Caco-2 (cell line): ENCODE measurements at regions not wholly inside any gene's neighbourhood (a gene's known extent, or its start where the extent isn't known, plus 50 kb on each side); places are given as distances from the start of the nearest gene placed in this dataset.
"Not testable (repeated sequence)": the region's sequence is repeated elsewhere in the genome, so short reads cannot be mapped to it uniquely, and the experiment has no call there.

Experiments used
- BruUV-seq: library from RNA; stranded (reverse); fragments of 400-500 nt; replicated peaks from 2 replicates; lab custom pipeline; 2021; lab: Mats Ljungman, UMichigan
- CTCF ChIA-PET: fragments of 300-600 bp; sonication (Branson Sonifier 250); formaldehyde crosslinking; loops from one replicate; lab custom pipeline; 2022; ENCODE audit warnings: antibody characterized with exemption; lab: Charles Lee
- POLR2A ChIA-PET: fragments of 300-600 bp; sonication (Branson Sonifier 250); formaldehyde crosslinking; loops from one replicate; lab custom pipeline; 2022; ENCODE audit warnings: antibody characterized with exemption; lab: Charles Lee
- DNase-seq, 2 experiments: peaks; one replicate each; pipeline versions ENCODE4 v3.0.0 to v3.0.0-alpha.2; 2020 to 2022
- H3K27me3 ChIP-seq: replicated peaks from 2 replicates; pipeline ENCODE4 v1.6.0; 2011; ENCODE audit warnings: low read length; ENCODE audit not compliant: control insufficient read depth, insufficient read depth
- H3K36me3 ChIP-seq: 2 replicates; pipeline ENCODE4 v1.5.1; 2011; ENCODE audit warnings: low read length; ENCODE audit not compliant: control insufficient read depth, insufficient read depth
- H3K4me1 ChIP-seq: fragments of 250-450 bp; sonication (Bioruptor Pico); 2 replicates; pipeline ENCODE4 v1.5.1; 2020; ENCODE audit warnings: mild to moderate bottlenecking
- H3K4me3 ChIP-seq: 2 replicates; pipeline ENCODE4 v1.5.1; 2011; ENCODE audit warnings: low read depth, mild to moderate bottlenecking, control low read depth, low read length
- H3K9me3 ChIP-seq: fragments of 250-450 bp; sonication (Bioruptor Pico); 2 replicates; pipeline ENCODE4 v1.5.1; 2020; ENCODE audit warnings: mild to moderate bottlenecking, moderate library complexity
- H3K27ac Mint-ChIP-seq: one replicate; pipeline ENCODE4 v1.8.0; 2022; ENCODE audit warnings: mixed read lengths; ENCODE audit not compliant: unreplicated experiment
- H3K27me3 Mint-ChIP-seq: one replicate; pipeline ENCODE4 v1.8.0; 2022; ENCODE audit warnings: mixed read lengths; ENCODE audit not compliant: insufficient read depth, unreplicated experiment
- H3K36me3 Mint-ChIP-seq: one replicate; pipeline ENCODE4 v1.8.0; 2022; ENCODE audit warnings: mild to moderate bottlenecking, mixed read lengths; ENCODE audit not compliant: insufficient read depth, unreplicated experiment
- H3K4me1 Mint-ChIP-seq: one replicate; pipeline ENCODE4 v1.8.0; 2022; ENCODE audit warnings: low read depth, mixed read lengths; ENCODE audit not compliant: unreplicated experiment
- H3K4me3 Mint-ChIP-seq: one replicate; pipeline ENCODE4 v1.8.0; 2022; ENCODE audit warnings: mild to moderate bottlenecking, moderate library complexity, mixed read lengths; ENCODE audit not compliant: unreplicated experiment
- H3K9me3 Mint-ChIP-seq: one replicate; pipeline ENCODE4 v1.8.0; 2022; ENCODE audit warnings: mixed read lengths; ENCODE audit not compliant: unreplicated experiment
- CTCF ChIP-seq, 2 experiments: fragments of 200-600 bp in 1 of 2; IDR thresholded peaks; 1 replicate in 1 of 2; 2 replicates in 1 of 2; pipeline versions ENCODE4 v1.5.1 to v1.8.0; 2011 to 2022; ENCODE audit warnings: antibody characterized with exemption in 1 of 2, control low read depth in 1 of 2, inconsistent platforms in 1 of 2, low read depth in 1 of 2, low read length in 1 of 2, mild to moderate bottlenecking in 1 of 2, moderate library complexity in 1 of 2; ENCODE audit not compliant: insufficient read depth in 1 of 2, severe bottlenecking in 1 of 2, unreplicated experiment in 1 of 2
- intact Hi-C: fragments of 100-400 bp; cut with micrococcal nuclease; formaldehyde crosslinking; loops from one replicate; pipeline ENCODE4 v1.10.0; 2022; ENCODE audit not compliant: unreplicated experiment

- H3K9me3 Mint-ChIP-seq, result no peaks in the 10 kb centered on the region
- H3K27me3 Mint-ChIP-seq, result no peaks in the 10 kb centered on the region
- peaks cover 42% of the 10 kb centered on the region for H3K4me1 ChIP-seq
- no peaks in the 10 kb centered on the region for H3K36me3 Mint-ChIP-seq
- CTCF ChIA-PET, result no interaction called here
- intact Hi-C loops, result loop anchor here (2.0 kb wide), 1 partner anchor 15 kb away; no protein-coding TSS in a partner anchor
- peak overlapping the region; percentile 2 for H3K4me3 Mint-ChIP-seq
- H3K4me3 ChIP-seq, result no peak overlapping the region
- DNase-seq, result no peak
- TF ChIP-seq CTCF (IDR thresholded peaks at IDR 0.05; ENCODE audit: insufficient read depth in 1 of 2, low read depth in 1 of 2, low read length in 1 of 2, severe bottlenecking in 1 of 2, unreplicated experiment in 1 of 2), result no peak
- H3K9me3 ChIP-seq, result no peaks in the 10 kb centered on the region
- no peaks in the 10 kb centered on the region for H3K36me3 ChIP-seq
- BruUV-seq, result no TSS peak
- H3K27ac Mint-ChIP-seq, result peak overlapping the region; percentile 28
- H3K27me3 ChIP-seq, result no peaks in the 10 kb centered on the region
- peaks cover 47% of the 10 kb centered on the region for H3K4me1 Mint-ChIP-seq
- POLR2A ChIA-PET, result no interaction called here
Observed at GRCh38 chr7:12927635-12928434, 240.4 kb downstream of the ARL4A start.

GRCh38 chr7:12929476-12930140 lies 242.2 kb downstream of the ARL4A start:
- H3K36me3 ChIP-seq, result no peaks in the 10 kb centered on the region
- H3K9me3 ChIP-seq, result no peaks in the 10 kb centered on the region
- intact Hi-C loops, result loop anchor here (2.0 to 5.0 kb wide), 2 partner anchors 13 to 188 kb away; no protein-coding TSS in a partner anchor
- BruUV-seq, result no TSS peak
- no peak overlapping the region for H3K4me3 ChIP-seq
- DNase-seq, result no peak
- CTCF ChIA-PET, result no interaction called here
- POLR2A ChIA-PET, result no interaction called here
- Mint-ChIP-seq H3K27ac (peak overlapping the region; percentile 85), H3K27me3 (no peaks in the 10 kb centered on the region), H3K4me1 (peaks cover 37% of the 10 kb centered on the region), H3K36me3 (no peaks in the 10 kb centered on the region), H3K9me3 (no peaks in the 10 kb centered on the region), H3K4me3 (peak overlapping the region; percentile 90)
- H3K27me3 ChIP-seq, result no peaks in the 10 kb centered on the region
- H3K4me1 ChIP-seq, result peaks cover 42% of the 10 kb centered on the region
- TF ChIP-seq CTCF (IDR thresholded peaks at IDR 0.05; ENCODE audit: insufficient read depth in 1 of 2, low read depth in 1 of 2, low read length in 1 of 2, severe bottlenecking in 1 of 2, unreplicated experiment in 1 of 2), result no peak

GRCh38 chr7:12930534-12930933 lies 243.1 kb downstream of the ARL4A start:
- H3K27me3 ChIP-seq, result no peaks in the 10 kb centered on the region
- peaks cover 42% of the 10 kb centered on the region for H3K4me1 ChIP-seq
- ChIA-PET POLR2A (interaction anchor here (1.0 to 1.6 kb wide), 2 partner anchors 12 to 243 kb away, joined by 5 to 9 read pairs; partner anchors contain the start of gene ARL4A), CTCF (no interaction called here)
- no peak for DNase-seq
- Mint-ChIP-seq H3K4me3 (peak overlapping the region; percentile 90), H3K27me3 (no peaks in the 10 kb centered on the region), H3K9me3 (no peaks in the 10 kb centered on the region), H3K4me1 (peaks cover 37% of the 10 kb centered on the region), H3K36me3 (peaks cover under 1% of the 10 kb centered on the region), H3K27ac (peak overlapping the region; percentile 85)
- BruUV-seq, result no TSS peak
- no peak overlapping the region for H3K4me3 ChIP-seq
- no peak for TF ChIP-seq CTCF (IDR thresholded peaks at IDR 0.05; ENCODE audit: insufficient read depth in 1 of 2, low read depth in 1 of 2, low read length in 1 of 2, severe bottlenecking in 1 of 2, unreplicated experiment in 1 of 2)
- intact Hi-C loops, result loop anchor here (5.0 kb wide), 1 partner anchor 187 kb away; no protein-coding TSS in a partner anchor
- H3K36me3 ChIP-seq, result no peaks in the 10 kb centered on the region
- no peaks in the 10 kb centered on the region for H3K9me3 ChIP-seq

DNA sequence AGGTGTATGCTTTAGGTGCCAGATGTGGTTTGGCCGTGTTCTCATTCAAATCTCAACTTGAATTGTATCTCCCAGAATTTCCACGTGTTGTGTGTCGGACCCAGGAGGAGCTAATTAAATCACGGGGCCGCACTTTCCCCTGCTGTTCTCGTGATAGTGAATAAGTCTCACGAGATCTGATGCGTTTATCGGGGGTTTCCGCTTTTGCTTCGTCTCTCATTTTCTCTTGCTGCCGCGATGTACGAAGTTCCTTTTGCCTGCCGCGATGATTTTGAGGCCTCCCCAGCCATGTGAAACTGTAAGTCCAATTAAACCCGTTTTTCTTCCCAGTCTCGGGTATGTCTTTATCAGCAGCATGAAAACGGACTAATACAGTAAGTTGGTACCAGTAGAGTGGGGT lies 244.0 kb downstream of the ARL4A start:
- intact Hi-C loops, result loop anchor here (1.0 to 5.0 kb wide), 2 partner anchors 186 to 244 kb away; partner anchors contain the start of gene ARL4A
- H3K9me3 Mint-ChIP-seq, H3K9me3 ChIP-seq, H3K36me3 Mint-ChIP-seq, H3K27me3 ChIP-seq, H3K36me3 ChIP-seq, H3K27me3 Mint-ChIP-seq, BruUV-seq: not testable (repeated sequence)
- POLR2A ChIA-PET, result interaction anchor here (0.5 to 1.6 kb wide), 6 partner anchors 11 to 244 kb away, joined by 3 to 9 read pairs (median 4); partner anchors contain the start of gene ARL4A
- Mint-ChIP-seq H3K4me3 (peak overlapping the region; percentile 90), H3K4me1 (peaks cover 37% of the 10 kb centered on the region), H3K27ac (peak overlapping the region; percentile 85)
- CTCF ChIA-PET, result interaction anchor here (0.8 to 1.0 kb wide), 2 partner anchors 86 to 246 kb away, joined by 3 read pairs; no protein-coding TSS in a partner anchor
- Histone ChIP-seq H3K4me3 (peak overlapping the region; percentile 46), H3K4me1 (peaks cover 38% of the 10 kb centered on the region)
- DNase-seq, result peak; percentile 73 to 77
